Activated B cell treated with CpG ODN at 0.5 μM for 24 hours (primary cell): ENCODE measurements at regions not wholly inside any gene's neighbourhood (a gene's known extent, or its start where the extent isn't known, plus 50 kb on each side); places are given as distances from the start of the nearest gene placed in this dataset.

Experiments used
- ATAC-seq: fragments of 200-7000 bp; cut with Tn5 transposase; one replicate; pipeline ENCODE4 v1.10.0; 2021; ENCODE audit warnings: low read depth, mild to moderate bottlenecking, moderate library complexity
- CTCF ChIA-PET: fragments of 350-600 bp; sonication (Branson Sonifier 250); formaldehyde crosslinking; loops from one replicate; lab custom pipeline; 2021; ENCODE audit warnings: antibody characterized with exemption; lab: Charles Lee
- POLR2A ChIA-PET: fragments of 350-600 bp; sonication (Branson Sonifier 250); formaldehyde crosslinking; loops from one replicate; lab custom pipeline; 2021; ENCODE audit warnings: antibody characterized with exemption; lab: Charles Lee
- DNase-seq: peaks from one replicate; pipeline ENCODE4 v3.0.0; 2022
- H3K27ac Mint-ChIP-seq: one replicate; pipeline ENCODE4 v1.8.0; 2020; ENCODE audit warnings: mixed read lengths
- H3K27me3 Mint-ChIP-seq: one replicate; pipeline ENCODE4 v1.8.0; 2021; ENCODE audit warnings: mixed read lengths
- H3K36me3 Mint-ChIP-seq: one replicate; pipeline ENCODE4 v1.8.0; 2021; ENCODE audit warnings: low read depth, mixed read lengths
- H3K4me1 Mint-ChIP-seq: one replicate; pipeline ENCODE4 v1.8.0; 2021; ENCODE audit warnings: mixed read lengths
- H3K4me3 Mint-ChIP-seq: one replicate; pipeline ENCODE4 v1.8.0; 2020; ENCODE audit warnings: mild to moderate bottlenecking, mixed read lengths
- H3K9me3 Mint-ChIP-seq: one replicate; pipeline ENCODE4 v1.8.0; 2020; ENCODE audit warnings: mixed read lengths
- intact Hi-C: fragments of 100-400 bp; cut with micrococcal nuclease; formaldehyde crosslinking; loops from one replicate; pipeline ENCODE4 v1.15.1; 2024
- TF ChIP-seq, protein P1 (sequence below): fragments of 200-600 bp; IDR thresholded peaks from one replicate; pipeline ENCODE4 v1.8.0; 2022; ENCODE audit warnings: antibody characterized with exemption, mild to moderate bottlenecking

DNA sequence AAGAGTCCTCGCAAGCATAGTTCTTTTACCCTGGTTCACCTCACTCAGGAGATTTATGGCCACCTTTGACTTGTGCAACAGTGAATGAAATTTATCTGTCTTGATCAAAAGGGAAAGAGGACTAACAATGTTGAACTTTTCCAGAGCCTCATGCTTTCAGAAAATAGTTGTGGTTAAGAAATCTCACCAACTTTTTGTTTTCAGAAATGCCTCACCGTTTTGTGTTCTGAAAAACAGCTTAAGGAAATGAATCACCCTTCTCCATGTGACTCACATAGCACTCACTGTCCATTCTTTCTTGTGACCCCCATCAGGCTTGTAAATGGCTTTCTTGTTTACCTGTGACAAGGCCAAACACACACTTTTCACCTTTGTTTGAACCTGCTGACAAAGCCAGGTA, 148.6 kb upstream of the FAM3C start:
- DNase-seq = no peak
- Mint-ChIP-seq H3K27me3 (no peaks in the 10 kb centered on the region), H3K4me1 (peaks cover 10% of the 10 kb centered on the region), H3K9me3 (no peaks in the 10 kb centered on the region), H3K4me3 (no peak overlapping the region), H3K27ac (no peak overlapping the region), H3K36me3 (no peaks in the 10 kb centered on the region)
- TF ChIP-seq, protein P1, sequence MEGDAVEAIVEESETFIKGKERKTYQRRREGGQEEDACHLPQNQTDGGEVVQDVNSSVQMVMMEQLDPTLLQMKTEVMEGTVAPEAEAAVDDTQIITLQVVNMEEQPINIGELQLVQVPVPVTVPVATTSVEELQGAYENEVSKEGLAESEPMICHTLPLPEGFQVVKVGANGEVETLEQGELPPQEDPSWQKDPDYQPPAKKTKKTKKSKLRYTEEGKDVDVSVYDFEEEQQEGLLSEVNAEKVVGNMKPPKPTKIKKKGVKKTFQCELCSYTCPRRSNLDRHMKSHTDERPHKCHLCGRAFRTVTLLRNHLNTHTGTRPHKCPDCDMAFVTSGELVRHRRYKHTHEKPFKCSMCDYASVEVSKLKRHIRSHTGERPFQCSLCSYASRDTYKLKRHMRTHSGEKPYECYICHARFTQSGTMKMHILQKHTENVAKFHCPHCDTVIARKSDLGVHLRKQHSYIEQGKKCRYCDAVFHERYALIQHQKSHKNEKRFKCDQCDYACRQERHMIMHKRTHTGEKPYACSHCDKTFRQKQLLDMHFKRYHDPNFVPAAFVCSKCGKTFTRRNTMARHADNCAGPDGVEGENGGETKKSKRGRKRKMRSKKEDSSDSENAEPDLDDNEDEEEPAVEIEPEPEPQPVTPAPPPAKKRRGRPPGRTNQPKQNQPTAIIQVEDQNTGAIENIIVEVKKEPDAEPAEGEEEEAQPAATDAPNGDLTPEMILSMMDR = no peak
- POLR2A ChIA-PET = interaction anchor here (0.5 to 1.0 kb wide), 2 partner anchors 149 to 215 kb away, joined by 3 read pairs; partner anchors contain the start of gene FAM3C
- intact Hi-C loops = loop anchor here (5.0 kb wide), 1 partner anchor 752 kb away; no protein-coding TSS in a partner anchor
- CTCF ChIA-PET = interaction anchor here (1.3 to 4.2 kb wide), 3 partner anchors 25 to 178 kb away, joined by 3 to 29 read pairs (median 5); no protein-coding TSS in a partner anchor
- ATAC-seq = no peak

DNA sequence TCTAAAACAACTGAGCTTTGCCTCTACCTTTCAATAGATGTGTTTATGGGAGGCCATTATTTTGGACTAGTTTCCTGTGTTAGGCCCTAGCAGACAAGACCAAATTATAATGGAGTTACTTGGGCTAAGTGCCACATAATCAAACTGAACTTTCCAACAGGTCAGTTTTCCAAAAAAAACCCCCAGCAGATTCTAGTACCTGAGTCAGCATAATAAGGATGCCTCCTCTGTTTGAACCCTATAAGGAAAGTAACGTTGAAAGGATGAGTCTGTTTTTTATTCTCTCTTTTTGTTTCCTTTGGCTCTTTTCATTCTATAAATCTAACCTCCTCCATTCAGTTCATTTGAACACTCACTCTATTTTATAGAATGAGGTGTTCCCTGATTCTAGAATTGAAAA, 148.1 kb upstream of the FAM3C start:
- no peak overlapping the region for H3K27ac Mint-ChIP-seq
- no peaks in the 10 kb centered on the region for H3K27me3 Mint-ChIP-seq
- H3K4me3 Mint-ChIP-seq = no peak overlapping the region
- intact Hi-C loops = no loop called here
- H3K9me3 Mint-ChIP-seq = no peaks in the 10 kb centered on the region
- H3K36me3 Mint-ChIP-seq = no peaks in the 10 kb centered on the region
- DNase-seq (no peak), ATAC-seq (no peak)
- ChIA-PET POLR2A (interaction anchor here (0.5 to 1.0 kb wide), 2 partner anchors 148 to 215 kb away, joined by 3 read pairs; partner anchors contain the start of gene FAM3C), CTCF (interaction anchor here (1.3 to 4.2 kb wide), 3 partner anchors 24 to 177 kb away, joined by 3 to 29 read pairs (median 5); no protein-coding TSS in a partner anchor)
- peaks cover 10% of the 10 kb centered on the region for H3K4me1 Mint-ChIP-seq
- TF ChIP-seq, protein P1 = no peak

DNA sequence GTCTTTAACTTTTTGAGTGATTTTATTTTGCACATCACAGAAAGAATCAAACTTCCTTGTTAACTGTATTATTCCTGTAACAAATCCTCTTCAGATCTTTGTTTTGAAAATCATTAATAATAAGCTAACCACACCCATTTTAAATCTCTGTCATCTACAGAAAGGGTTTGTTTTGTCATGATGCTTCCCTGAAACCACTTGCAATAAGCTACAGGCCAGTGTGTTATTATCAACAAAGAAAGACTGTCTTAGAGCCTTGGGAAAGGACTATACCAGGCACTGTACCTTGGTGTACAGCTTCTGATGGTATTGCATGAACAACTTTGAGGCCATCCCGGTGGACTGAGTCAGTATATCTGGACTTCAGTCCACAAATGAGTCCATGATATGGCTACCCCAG, 145.3 kb upstream of the FAM3C start:
- Mint-ChIP-seq H3K4me1 (peaks cover 10% of the 10 kb centered on the region), H3K4me3 (no peak overlapping the region)

DNA sequence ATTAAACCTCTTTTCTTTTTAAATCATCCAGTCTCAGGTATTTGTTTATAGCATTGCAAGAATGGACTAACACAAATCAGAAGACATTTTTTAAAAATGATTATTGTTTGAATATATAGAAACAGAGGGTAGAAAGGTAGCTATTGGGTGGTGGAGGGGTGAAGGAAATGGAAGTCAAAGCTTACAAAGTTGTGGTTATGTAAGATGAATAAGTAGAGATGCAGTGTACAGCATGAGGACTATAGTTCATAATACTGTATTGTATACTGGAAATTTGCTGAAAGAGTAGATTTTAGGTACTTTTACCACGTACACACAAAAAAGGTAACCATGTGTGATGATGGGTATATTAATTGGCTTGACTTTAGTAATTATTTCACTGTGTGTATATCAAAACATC, 144.0 kb upstream of the FAM3C start:
- ATAC-seq (no peak), DNase-seq (no peak)
- TF ChIP-seq, protein P1 = no peak
- Mint-ChIP-seq H3K4me1 (peaks cover 5% of the 10 kb centered on the region), H3K27ac (no peak overlapping the region), H3K4me3 (no peak overlapping the region), H3K36me3 (no peaks in the 10 kb centered on the region), H3K9me3 (no peaks in the 10 kb centered on the region), H3K27me3 (peaks cover 4% of the 10 kb centered on the region)
- POLR2A ChIA-PET = interaction anchor here (0.6 kb wide), 2 partner anchors 20 to 424 kb away, joined by 3 to 6 read pairs; no protein-coding TSS in a partner anchor
- intact Hi-C loops = no loop called here
- CTCF ChIA-PET = no interaction called here

More for the DNA sequence above, 145.3 kb upstream of the FAM3C start:
- no peak overlapping the region for H3K27ac Mint-ChIP-seq
- ChIA-PET CTCF (no interaction called here), POLR2A (no interaction called here)
- TF ChIP-seq, protein P1 = no peak
- intact Hi-C loops = no loop called here
- no peaks in the 10 kb centered on the region for H3K36me3 Mint-ChIP-seq
- DNase-seq = no peak
- H3K9me3 Mint-ChIP-seq = no peaks in the 10 kb centered on the region
- no peak for ATAC-seq
- peaks cover 4% of the 10 kb centered on the region for H3K27me3 Mint-ChIP-seq

DNA sequence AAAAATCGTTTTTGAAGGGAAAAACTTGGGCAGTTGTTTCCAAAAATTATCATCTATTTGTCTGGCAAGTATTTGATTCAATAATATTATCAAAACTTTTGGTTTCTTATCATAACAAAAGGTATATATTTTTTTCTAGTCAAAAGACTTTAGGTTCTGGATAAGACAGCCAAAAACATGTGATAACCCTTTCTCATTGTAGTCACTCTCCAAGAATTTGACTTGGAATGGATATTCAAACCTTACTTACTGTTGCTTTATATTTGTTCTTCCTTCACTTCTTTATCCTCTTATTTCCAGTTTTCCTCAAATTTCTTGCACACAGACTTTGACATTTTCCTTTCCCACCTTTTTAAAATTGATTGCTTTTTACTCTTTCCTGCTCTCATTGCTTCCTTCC, 140.9 kb upstream of the FAM3C start:
- Mint-ChIP-seq H3K27ac (no peak overlapping the region), H3K36me3 (no peaks in the 10 kb centered on the region), H3K9me3 (no peaks in the 10 kb centered on the region), H3K4me3 (no peak overlapping the region), H3K27me3 (peaks cover 4% of the 10 kb centered on the region), H3K4me1 (no peaks in the 10 kb centered on the region)
- DNase-seq = no peak
- ChIA-PET POLR2A (no interaction called here), CTCF (no interaction called here)
- intact Hi-C loops = no loop called here
- ATAC-seq = no peak
- TF ChIP-seq, protein P1 = no peak
